ENCODE measurements at regions not wholly inside any gene's neighbourhood (a gene's known extent, or its start where the extent isn't known, plus 50 kb on each side); places are given as distances from the start of the nearest gene placed in this dataset.

GRCh38 chr6:85797993-85798392, 155.3 kb upstream of the SYNCRIP start:
- H3K4me3 ChIP-seq, result no peak overlapping the region
- DNase-seq (ENCODE audit: low spot score), result no peak
- no peak overlapping the region for H3K27ac ChIP-seq
- no peak for TF ChIP-seq CTCF (IDR thresholded peaks at IDR 0.05)

- no peak for DNase-seq (ENCODE audit: low spot score)
- H3K27ac ChIP-seq, result no peak overlapping the region
- no peak overlapping the region for H3K4me3 ChIP-seq
- TF ChIP-seq CTCF (IDR thresholded peaks at IDR 0.05), result no peak
Measured at GRCh38 chr6:85795945-85796344, 153.3 kb upstream of the SYNCRIP start.

GRCh38 chr6:85792254-85792653, 149.6 kb upstream of the SYNCRIP start:
- no peak for TF ChIP-seq CTCF (IDR thresholded peaks at IDR 0.05)
- DNase-seq (ENCODE audit: low spot score), result no peak
- no peak overlapping the region for H3K4me3 ChIP-seq
- H3K27ac ChIP-seq, result no peak overlapping the region

GRCh38 chr6:85775883-85776282, 133.2 kb upstream of the SYNCRIP start:
- TF ChIP-seq CTCF (IDR thresholded peaks at IDR 0.05), result no peak
- Histone ChIP-seq H3K27ac (no peak overlapping the region), H3K4me3 (no peak overlapping the region)
- no peak for DNase-seq (ENCODE audit: low spot score)

GRCh38 chr6:85772641-85773040, 130.0 kb upstream of the SYNCRIP start:
- no peak for DNase-seq (ENCODE audit: low spot score)
- no peak for TF ChIP-seq CTCF (IDR thresholded peaks at IDR 0.05)

GRCh38 chr6:85771925-85772430, 129.3 kb upstream of the SYNCRIP start:
- H3K4me3 ChIP-seq, result no peak overlapping the region
- TF ChIP-seq CTCF (IDR thresholded peaks at IDR 0.05), result no peak
- no peak overlapping the region for H3K27ac ChIP-seq
- no peak for DNase-seq (ENCODE audit: low spot score)

More at GRCh38 chr6:85772641-85773040, 130.0 kb upstream of the SYNCRIP start:
- Histone ChIP-seq H3K27ac (no peak overlapping the region), H3K4me3 (no peak overlapping the region)

- Histone ChIP-seq H3K4me3 (no peak overlapping the region), H3K27ac (no peak overlapping the region)
- DNase-seq (ENCODE audit: low spot score), result no peak
- TF ChIP-seq CTCF (IDR thresholded peaks at IDR 0.05), result no peak
Measured at GRCh38 chr6:85771455-85771854, 128.8 kb upstream of the SYNCRIP start.
